ENCODE measurements at regions not wholly inside any gene's neighbourhood (a gene's known extent, or its start where the extent isn't known, plus 50 kb on each side); places are given as distances from the start of the nearest gene placed in this dataset.

DNA sequence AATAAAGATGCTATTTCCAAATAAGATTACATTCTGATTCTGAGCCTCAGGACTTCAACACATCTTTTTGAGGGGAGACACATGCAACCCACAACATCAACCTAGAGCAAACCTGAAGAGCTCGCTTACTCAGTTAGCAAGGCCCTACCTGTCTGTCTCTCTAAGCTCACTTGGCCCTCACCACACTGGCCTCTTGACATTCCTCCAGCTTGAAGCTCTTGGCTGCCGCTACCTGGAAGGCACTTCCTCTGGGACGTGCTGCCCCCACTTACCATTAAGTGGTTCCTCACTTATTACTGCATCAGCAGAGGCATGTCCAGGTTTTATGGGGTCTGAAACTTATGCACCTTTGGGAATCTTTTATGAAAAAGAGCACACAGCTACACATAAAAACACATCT lies 354.8 kb downstream of the GALC start:
- Histone ChIP-seq H3K4me3 (ENCODE audit: extremely low read depth, insufficient read depth, low read length, poor library complexity, severe bottlenecking) (no peak overlapping the region), H3K27ac (ENCODE audit: low read depth, low read length, severe bottlenecking) (no peak overlapping the region), H3K36me3 (ENCODE audit: control insufficient read depth, insufficient read depth, low read length) (no peaks in the 10 kb centered on the region), H3K9me3 (ENCODE audit: control insufficient read depth, low read length) (no peaks in the 10 kb centered on the region), H3K4me1 (ENCODE audit: control insufficient read depth, insufficient read depth, low read length, poor library complexity, severe bottlenecking) (no peaks in the 10 kb centered on the region)
- WGBS, 2 experiments (ENCODE audit: insufficient coverage in 2 of 2), result 94 to 100% methylated on average over 1 to 3 of the region's 3 CpGs

DNA sequence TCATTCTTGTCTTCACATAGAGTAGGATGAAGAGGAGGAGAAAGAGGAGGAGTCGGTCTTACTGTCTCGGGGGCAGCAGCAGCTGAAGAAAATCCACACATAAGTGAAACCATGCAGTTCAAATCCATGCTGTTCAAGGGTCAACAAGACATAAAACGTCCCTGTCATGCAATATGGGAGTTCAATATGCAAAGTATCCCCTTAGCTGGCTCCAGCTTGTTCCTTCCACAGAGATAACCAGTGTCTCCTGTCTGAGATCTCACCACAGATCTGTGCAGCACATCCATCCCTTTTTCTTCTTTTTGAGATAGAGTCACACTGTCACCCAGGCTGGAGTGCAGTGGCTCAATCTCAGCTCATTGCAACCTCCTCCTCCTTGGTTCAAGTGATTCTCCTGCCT lies 357.5 kb downstream of the GALC start:
- Histone ChIP-seq H3K36me3 (ENCODE audit: control insufficient read depth, insufficient read depth, low read length) (no peaks in the 10 kb centered on the region), H3K27ac (ENCODE audit: low read depth, low read length, severe bottlenecking) (no peak overlapping the region), H3K9me3 (ENCODE audit: control insufficient read depth, low read length) (no peaks in the 10 kb centered on the region), H3K4me1 (ENCODE audit: control insufficient read depth, insufficient read depth, low read length, poor library complexity, severe bottlenecking) (peaks cover 1% of the 10 kb centered on the region), H3K4me3 (ENCODE audit: extremely low read depth, insufficient read depth, low read length, poor library complexity, severe bottlenecking) (no peak overlapping the region)
- 80 to 100% methylated on average over 1 to 3 of the region's 3 CpGs for WGBS, 2 experiments (ENCODE audit: insufficient coverage in 2 of 2)

DNA sequence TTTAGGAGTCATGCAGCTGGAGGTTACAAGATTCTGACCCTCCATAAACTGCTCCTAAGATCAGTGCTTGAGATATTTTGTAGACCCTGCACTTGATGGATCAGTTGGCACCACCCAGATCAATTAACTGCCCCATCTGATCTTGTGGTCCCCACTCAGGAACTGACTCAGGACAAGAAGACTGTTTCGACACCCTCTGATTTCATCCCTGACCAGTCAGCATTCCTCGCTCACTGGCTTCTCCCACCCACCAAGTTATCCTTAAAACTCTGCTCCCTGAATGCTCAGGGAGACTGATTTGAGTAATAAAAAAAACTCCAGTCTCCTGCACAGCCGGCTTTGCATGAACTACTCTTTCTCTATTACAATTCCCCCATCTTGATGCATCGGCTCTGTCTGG lies 360.2 kb downstream of the GALC start:
- 100% methylated on average over 1 to 3 of the region's 4 CpGs for WGBS, 2 experiments (ENCODE audit: insufficient coverage in 2 of 2)
- Histone ChIP-seq H3K4me3 (ENCODE audit: extremely low read depth, insufficient read depth, low read length, poor library complexity, severe bottlenecking) (no peak overlapping the region), H3K9me3 (ENCODE audit: control insufficient read depth, low read length) (no peaks in the 10 kb centered on the region), H3K27ac (ENCODE audit: low read depth, low read length, severe bottlenecking) (no peak overlapping the region), H3K36me3 (ENCODE audit: control insufficient read depth, insufficient read depth, low read length) (no peaks in the 10 kb centered on the region), H3K4me1 (ENCODE audit: control insufficient read depth, insufficient read depth, low read length, poor library complexity, severe bottlenecking) (peaks cover 12% of the 10 kb centered on the region)

DNA sequence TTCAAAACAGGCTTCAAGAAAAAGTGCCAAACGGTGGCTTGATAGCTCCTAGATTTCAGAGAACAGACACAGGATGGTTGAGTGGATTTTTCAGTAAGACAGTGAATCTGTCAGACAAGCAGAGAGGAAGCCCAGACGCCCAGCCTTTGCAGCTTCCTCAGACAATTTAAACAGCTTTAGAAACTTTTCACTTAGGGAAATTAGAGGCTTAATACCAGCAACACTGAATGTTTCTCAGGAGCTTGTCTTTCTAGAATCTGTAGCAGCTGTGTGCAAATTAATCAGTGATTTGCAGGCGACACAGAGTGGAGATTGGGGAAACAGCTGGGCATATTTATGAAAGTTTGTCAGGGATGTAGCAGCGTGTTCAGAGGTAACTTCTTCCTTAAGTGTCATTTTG lies 362.1 kb downstream of the GALC start:
- Histone ChIP-seq H3K4me1 (ENCODE audit: control insufficient read depth, insufficient read depth, low read length, poor library complexity, severe bottlenecking) (peaks cover 15% of the 10 kb centered on the region), H3K4me3 (ENCODE audit: extremely low read depth, insufficient read depth, low read length, poor library complexity, severe bottlenecking) (no peak overlapping the region), H3K9me3 (ENCODE audit: control insufficient read depth, low read length) (no peaks in the 10 kb centered on the region), H3K36me3 (ENCODE audit: control insufficient read depth, insufficient read depth, low read length) (no peaks in the 10 kb centered on the region), H3K27ac (ENCODE audit: low read depth, low read length, severe bottlenecking) (peak overlapping the region; percentile 55)
- 67 to 74% methylated on average over 2 to 4 of the region's 4 CpGs for WGBS, 2 experiments (ENCODE audit: insufficient coverage in 2 of 2)

DNA sequence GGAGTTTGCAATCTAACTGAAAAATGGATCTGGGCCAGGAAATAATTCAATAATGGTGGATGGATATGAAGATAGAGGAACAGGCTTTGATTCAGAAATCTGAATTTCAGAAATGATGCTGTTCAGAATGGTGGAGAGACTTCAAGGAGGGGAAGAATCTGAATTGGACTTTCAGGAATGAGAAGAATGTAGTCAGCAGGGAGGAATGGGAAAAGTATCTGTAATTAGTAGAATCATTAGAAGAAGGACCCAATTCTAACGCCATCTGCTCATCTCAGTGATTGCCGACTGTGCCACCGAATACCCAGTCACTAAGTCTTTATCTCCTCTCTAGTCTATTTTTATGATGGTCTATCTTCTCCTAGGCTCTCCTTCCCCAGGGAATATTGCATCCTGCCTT lies 363.2 kb downstream of the GALC start:
- Histone ChIP-seq H3K4me1 (ENCODE audit: control insufficient read depth, insufficient read depth, low read length, poor library complexity, severe bottlenecking) (peaks cover 15% of the 10 kb centered on the region), H3K36me3 (ENCODE audit: control insufficient read depth, insufficient read depth, low read length) (no peaks in the 10 kb centered on the region), H3K4me3 (ENCODE audit: extremely low read depth, insufficient read depth, low read length, poor library complexity, severe bottlenecking) (no peak overlapping the region), H3K27ac (ENCODE audit: low read depth, low read length, severe bottlenecking) (peak overlapping the region; percentile 55), H3K9me3 (ENCODE audit: control insufficient read depth, low read length) (no peaks in the 10 kb centered on the region)
- 80 to 93% methylated on average over 3 of the region's 3 CpGs for WGBS, 2 experiments (ENCODE audit: insufficient coverage in 2 of 2)

DNA sequence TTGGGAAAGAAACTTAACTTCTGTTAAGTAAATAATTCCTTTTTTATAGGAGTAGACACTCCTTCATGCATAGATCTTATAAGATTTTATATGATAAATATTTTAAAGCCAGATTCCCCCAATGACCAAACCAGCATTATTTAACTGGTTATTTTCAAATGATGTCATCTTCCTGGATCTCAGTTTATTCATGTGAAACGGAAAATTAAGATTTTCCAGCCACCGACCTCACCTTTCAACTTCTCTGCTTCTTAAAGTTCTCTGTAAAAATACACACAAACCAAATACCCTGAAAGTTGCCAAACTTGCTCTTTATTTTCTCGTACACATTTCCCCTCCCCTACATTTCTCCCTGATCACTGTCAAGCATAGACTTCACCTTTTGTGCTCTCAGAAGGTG lies 364.2 kb downstream of the GALC start:
- H3K27ac ChIP-seq (ENCODE audit: low read depth, low read length, severe bottlenecking), result peak overlapping the region; percentile 86
- no peaks in the 10 kb centered on the region for H3K36me3 ChIP-seq (ENCODE audit: control insufficient read depth, insufficient read depth, low read length)
- H3K9me3 ChIP-seq (ENCODE audit: control insufficient read depth, low read length), result no peaks in the 10 kb centered on the region
- WGBS, 2 experiments (ENCODE audit: insufficient coverage in 2 of 2), result 100% methylated on average over 2 of the region's 3 CpGs; no CpG with 5 or more reads in 1 of the 2 experiments
- H3K4me1 ChIP-seq (ENCODE audit: control insufficient read depth, insufficient read depth, low read length, poor library complexity, severe bottlenecking), result peaks cover 15% of the 10 kb centered on the region
- H3K4me3 ChIP-seq (ENCODE audit: extremely low read depth, insufficient read depth, low read length, poor library complexity, severe bottlenecking), result no peak overlapping the region

DNA sequence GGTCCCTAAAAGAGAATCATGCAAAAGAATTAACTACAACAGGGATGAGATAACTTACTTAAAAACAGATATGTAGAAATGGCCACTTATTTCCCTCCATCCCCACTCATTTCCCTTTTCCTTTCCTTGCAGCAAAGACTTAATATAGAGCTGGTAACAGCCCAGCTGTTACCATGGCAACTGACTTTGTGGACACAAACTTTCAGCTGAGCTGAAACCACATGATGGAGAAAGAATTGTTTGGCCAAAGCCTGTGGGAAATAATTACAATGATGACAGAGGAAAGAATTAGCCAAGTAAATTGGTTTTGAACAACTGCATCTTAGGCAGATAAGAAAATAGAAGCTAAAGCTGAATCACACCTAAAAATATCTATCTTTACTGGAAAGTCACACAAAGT lies 364.9 kb downstream of the GALC start:
- Histone ChIP-seq H3K9me3 (ENCODE audit: control insufficient read depth, low read length) (no peaks in the 10 kb centered on the region), H3K4me1 (ENCODE audit: control insufficient read depth, insufficient read depth, low read length, poor library complexity, severe bottlenecking) (peaks cover 15% of the 10 kb centered on the region), H3K27ac (ENCODE audit: low read depth, low read length, severe bottlenecking) (peak overlapping the region; percentile 86), H3K36me3 (ENCODE audit: control insufficient read depth, insufficient read depth, low read length) (no peaks in the 10 kb centered on the region), H3K4me3 (ENCODE audit: extremely low read depth, insufficient read depth, low read length, poor library complexity, severe bottlenecking) (no peak overlapping the region)

DNA sequence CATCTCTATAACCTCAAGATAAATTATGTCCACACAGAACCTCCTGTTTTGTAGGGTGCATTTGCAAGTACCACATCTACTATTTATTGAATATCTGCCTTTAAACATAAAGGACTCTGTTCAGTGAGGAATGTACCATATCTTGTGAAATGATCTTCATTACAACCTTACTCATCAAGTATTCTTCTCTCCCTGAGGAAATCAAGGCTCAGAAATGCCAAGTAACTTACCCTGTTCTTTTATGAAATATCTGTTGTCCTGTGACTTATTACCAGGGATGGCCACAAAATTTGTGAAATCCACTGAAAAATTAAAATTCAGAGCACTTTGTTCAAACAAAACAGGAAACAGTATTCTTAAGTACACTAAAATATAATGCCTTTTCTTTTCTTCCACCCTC lies 366.7 kb downstream of the GALC start:
- H3K27ac ChIP-seq (ENCODE audit: low read depth, low read length, severe bottlenecking), result no peak overlapping the region
- H3K36me3 ChIP-seq (ENCODE audit: control insufficient read depth, insufficient read depth, low read length), result no peaks in the 10 kb centered on the region
- no peak overlapping the region for H3K4me3 ChIP-seq (ENCODE audit: extremely low read depth, insufficient read depth, low read length, poor library complexity, severe bottlenecking)
- H3K4me1 ChIP-seq (ENCODE audit: control insufficient read depth, insufficient read depth, low read length, poor library complexity, severe bottlenecking), result peaks cover 15% of the 10 kb centered on the region
- peaks cover 9% of the 10 kb centered on the region for H3K9me3 ChIP-seq (ENCODE audit: control insufficient read depth, low read length)

DNA sequence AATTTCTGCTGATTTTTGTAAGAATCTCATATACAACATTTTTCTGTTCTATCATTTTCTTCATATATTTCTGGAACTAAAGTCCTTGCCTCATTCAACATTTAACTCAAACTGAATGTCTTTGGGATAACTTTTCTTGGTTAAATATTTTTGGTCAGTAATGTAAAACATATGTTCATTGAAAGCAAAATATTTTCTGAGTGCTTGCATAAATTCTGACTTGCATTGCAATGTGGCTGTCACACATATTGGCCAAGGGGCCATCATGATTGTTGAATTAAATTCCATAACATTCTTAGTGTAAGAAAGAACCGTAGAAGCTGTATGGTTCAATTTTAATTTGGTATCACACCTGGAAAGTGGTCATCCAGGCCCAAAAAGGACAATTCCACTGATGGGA lies 369.4 kb downstream of the GALC start:
- H3K4me1 ChIP-seq (ENCODE audit: control insufficient read depth, insufficient read depth, low read length, poor library complexity, severe bottlenecking), result peaks cover 6% of the 10 kb centered on the region
- H3K36me3 ChIP-seq (ENCODE audit: control insufficient read depth, insufficient read depth, low read length), result no peaks in the 10 kb centered on the region
- no peak overlapping the region for H3K27ac ChIP-seq (ENCODE audit: low read depth, low read length, severe bottlenecking)
- peaks cover 12% of the 10 kb centered on the region for H3K9me3 ChIP-seq (ENCODE audit: control insufficient read depth, low read length)
- no CpG with 5 or more reads among the region's 1 CpG for WGBS, 2 experiments (ENCODE audit: insufficient coverage in 2 of 2)
- no peak overlapping the region for H3K4me3 ChIP-seq (ENCODE audit: extremely low read depth, insufficient read depth, low read length, poor library complexity, severe bottlenecking)

DNA sequence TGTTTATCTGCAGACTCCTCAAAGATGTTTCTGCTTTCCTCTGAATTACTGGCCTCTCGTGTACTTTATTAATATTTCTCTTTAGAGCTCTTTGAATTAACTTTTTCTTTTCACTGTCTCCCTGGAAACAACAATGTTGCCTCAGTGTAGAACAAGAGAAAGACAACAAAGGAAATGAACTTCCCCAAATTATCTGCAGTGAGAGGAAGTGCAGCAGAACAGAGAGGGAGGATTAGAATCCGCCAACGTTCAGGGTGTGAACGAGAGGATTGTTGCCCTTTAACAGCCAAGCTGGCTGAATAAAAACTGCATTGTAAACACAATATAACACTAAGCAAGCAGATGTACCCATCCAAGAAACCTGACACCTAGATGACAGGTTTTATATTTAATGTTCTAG lies 375.9 kb downstream of the GALC start:
- H3K27ac ChIP-seq (ENCODE audit: low read depth, low read length, severe bottlenecking), result no peak overlapping the region
- H3K4me1 ChIP-seq (ENCODE audit: control insufficient read depth, insufficient read depth, low read length, poor library complexity, severe bottlenecking), result peaks cover 8% of the 10 kb centered on the region
- no peak overlapping the region for H3K4me3 ChIP-seq (ENCODE audit: extremely low read depth, insufficient read depth, low read length, poor library complexity, severe bottlenecking)
- no peaks in the 10 kb centered on the region for H3K36me3 ChIP-seq (ENCODE audit: control insufficient read depth, insufficient read depth, low read length)
- 64 to 100% methylated on average over 1 to 4 of the region's 4 CpGs for WGBS, 2 experiments (ENCODE audit: insufficient coverage in 2 of 2)
- H3K9me3 ChIP-seq (ENCODE audit: control insufficient read depth, low read length), result peaks cover 7% of the 10 kb centered on the region

DNA sequence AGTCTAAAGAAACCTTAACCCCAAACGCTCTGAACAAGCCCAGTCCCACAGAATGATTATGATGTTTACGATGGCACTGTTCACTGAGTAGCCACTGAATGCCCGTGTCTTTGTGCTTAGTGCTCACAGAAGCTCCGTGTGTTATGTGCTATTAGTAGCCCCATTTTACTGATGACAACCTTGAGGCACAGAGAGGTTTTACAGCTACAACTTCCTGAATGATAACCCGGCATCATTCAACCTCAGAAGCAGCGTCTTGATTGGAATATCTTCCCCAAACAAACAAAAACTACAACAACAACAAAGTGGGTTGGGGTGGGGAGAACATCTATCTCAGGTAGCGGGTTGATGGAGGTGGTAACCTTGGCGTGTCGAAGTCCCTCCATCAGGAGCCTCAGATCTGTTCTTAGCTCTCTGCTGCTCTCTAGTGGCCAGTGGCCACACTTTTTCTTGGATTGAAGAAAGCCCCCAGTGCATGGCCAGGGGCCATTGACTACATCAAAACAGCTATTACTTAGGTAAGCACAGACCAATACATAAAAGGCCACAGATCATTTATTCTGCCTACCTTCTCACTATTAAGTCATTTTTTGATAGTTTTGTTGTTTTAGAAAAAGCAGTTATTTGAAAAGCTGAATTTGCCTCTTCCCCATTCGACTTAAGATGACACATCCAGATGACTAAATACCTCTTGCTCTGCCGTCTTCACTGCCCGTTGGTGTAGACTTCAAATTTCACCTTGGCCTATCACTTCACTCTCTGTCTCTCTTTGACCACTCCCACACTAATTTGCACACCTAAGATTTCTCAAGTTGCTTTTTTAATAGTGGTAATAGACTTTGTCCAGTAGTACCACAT lies 376.9 kb downstream of the GALC start:
- WGBS, 2 experiments (ENCODE audit: insufficient coverage in 2 of 2), result 70 to 75% methylated on average over 4 to 10 of the region's 12 CpGs

More for the DNA sequence above, 376.9 kb downstream of the GALC start:
- Histone ChIP-seq H3K36me3 (ENCODE audit: control insufficient read depth, insufficient read depth, low read length) (no peaks in the 10 kb centered on the region), H3K9me3 (ENCODE audit: control insufficient read depth, low read length) (peaks cover 1% of the 10 kb centered on the region), H3K4me3 (ENCODE audit: extremely low read depth, insufficient read depth, low read length, poor library complexity, severe bottlenecking) (no peak overlapping the region), H3K27ac (ENCODE audit: low read depth, low read length, severe bottlenecking) (no peak overlapping the region), H3K4me1 (ENCODE audit: control insufficient read depth, insufficient read depth, low read length, poor library complexity, severe bottlenecking) (peaks cover 8% of the 10 kb centered on the region)
